Gastrocnemius medialis (tissue), 4 donors: ENCODE measurements at regions not wholly inside any gene's neighbourhood (a gene's known extent, or its start where the extent isn't known, plus 50 kb on each side); places are given as distances from the start of the nearest gene placed in this dataset.

Source experiments
- ATAC-seq, 2 donors: fragments of 150-250 bp; one replicate each; pipeline ENCODE4 v1.9.1; 2016
- DNase-seq, 2 donors: peaks; one replicate each; pipeline ENCODE4 v3.0.0-alpha.2; 2019
- H3K27ac ChIP-seq, 4 donors: fragments of 200-600 bp; sonication (generic); 1 replicate in 1 of 4; 2 replicates in 3 of 4; pipeline ENCODE4 v1.5.1; 2016 to 2018; ENCODE audit warnings: mild to moderate bottlenecking in 2 of 4, moderate library complexity in 1 of 4
- H3K27me3 ChIP-seq, 3 donors: fragments of 200-600 bp; sonication (generic) in 2 of 3; 1 replicate in 1 of 3; 2 replicates in 2 of 3; pipeline versions ENCODE4 v1.5.1 to v1.6.0; 2016 to 2019; ENCODE audit warnings: mild to moderate bottlenecking in 1 of 3, moderate library complexity in 1 of 3
- H3K36me3 ChIP-seq, 2 donors: fragments of 200-600 bp; sonication (generic) in 1 of 2; one replicate each; pipeline ENCODE4 v1.5.1; 2017 to 2018
- H3K4me1 ChIP-seq, 2 donors: fragments of 200-600 bp; sonication (generic) in 1 of 2; one replicate each; pipeline ENCODE4 v1.5.1; 2016 to 2017; ENCODE audit warnings: mild to moderate bottlenecking in 2 of 2
- H3K4me3 ChIP-seq, 4 donors: fragments of 200-600 bp; sonication (generic) in 3 of 4; 1 replicate in 1 of 4; 2 replicates in 3 of 4; pipeline ENCODE4 v1.5.1; 2016 to 2019; ENCODE audit warnings: mild to moderate bottlenecking in 2 of 4
- H3K9me3 ChIP-seq, 3 donors: fragments of 200-600 bp; sonication (generic) in 2 of 3; 1 replicate in 1 of 3; 2 replicates in 2 of 3; pipeline ENCODE4 v1.5.1; 2016 to 2019
- CTCF ChIP-seq, 5 experiments: fragments of 450-650 bp in 3 of 5; fragments of 200-600 bp in 2 of 5; sonication (generic) in 2 of 5; IDR thresholded peaks in 4 of 5; conservative IDR thresholded peaks in 1 of 5; 1 replicate in 4 of 5; 2 replicates in 1 of 5; pipeline ENCODE4 v1.5.1; 2016 to 2019; ENCODE audit warnings: antibody characterized with exemption in 5 of 5, mild to moderate bottlenecking in 3 of 5, moderate library complexity in 3 of 5
- POLR2A ChIP-seq, 2 donors: fragments of 450-650 bp; IDR thresholded peaks; one replicate each; pipeline ENCODE4 v1.6.1; 2017; ENCODE audit warnings: antibody characterized with exemption in 2 of 2, mild to moderate bottlenecking in 2 of 2, moderate library complexity in 2 of 2
- in situ Hi-C, 4 donors: fragments of 200-750 bp; cut with MboI; loops; one replicate each; pipeline versions ENCODE4 v1.15.0 to v1.8.0; 2017; ENCODE audit warnings: low sequenced_read_pairs in 4 of 4
- intact Hi-C: fragments of 100-400 bp; cut with DNase I; formaldehyde crosslinking; loops from one replicate; pipeline ENCODE4 v1.15.1; 2023; ENCODE audit warnings: low total_unique reads

- no peaks in the 10 kb centered on the region for H3K4me1 ChIP-seq
- in situ Hi-C loops (no loop called here), intact Hi-C loops (no loop called here)
Measured at GRCh38 chr9:92170848-92171247, 55.6 kb upstream of the SPTLC1 start.

GRCh38 chr9:92165484-92165883 is 50.3 kb upstream of the SPTLC1 start:
- DNase-seq: no peak
- in situ Hi-C loops: no loop called here
- intact Hi-C loops: no loop called here
- Histone ChIP-seq H3K27me3 (no peaks in the 10 kb centered on the region), H3K4me1 (no peaks in the 10 kb centered on the region), H3K4me3 (no peak overlapping the region), H3K27ac (no peak overlapping the region), H3K9me3 (no peaks in the 10 kb centered on the region), H3K36me3 (no peaks in the 10 kb centered on the region)
- TF ChIP-seq POLR2A (IDR thresholded peaks at IDR 0.05) (no peak), CTCF (IDR thresholded peaks at IDR 0.05 in 4 of 5, conservative IDR thresholded peaks at IDR 0.05 in 1 of 5) (no peak)
- ATAC-seq: no peak

More at GRCh38 chr9:92170848-92171247, 55.6 kb upstream of the SPTLC1 start:
- H3K27ac ChIP-seq: no peak overlapping the region
- no peak for ATAC-seq
- H3K36me3 ChIP-seq: no peaks in the 10 kb centered on the region
- DNase-seq: no peak
- no peaks in the 10 kb centered on the region for H3K27me3 ChIP-seq
- H3K4me3 ChIP-seq: no peak overlapping the region
- TF ChIP-seq POLR2A (IDR thresholded peaks at IDR 0.05) (no peak), CTCF (IDR thresholded peaks at IDR 0.05 in 4 of 5, conservative IDR thresholded peaks at IDR 0.05 in 1 of 5) (no peak)
- H3K9me3 ChIP-seq: no peaks in the 10 kb centered on the region
